H1 (cell line): ENCODE measurements at regions not wholly inside any gene's neighbourhood (a gene's known extent, or its start where the extent isn't known, plus 50 kb on each side); places are given as distances from the start of the nearest gene placed in this dataset.

Experiments
- CTCF ChIA-PET: fragments of 300-600 bp; sonication (Branson Sonifier 250); formaldehyde crosslinking; loops from one replicate; lab custom pipeline; 2021; ENCODE audit not compliant: partially characterized antibody; lab: Charles Lee
- POLR2A ChIA-PET: fragments of 300-600 bp; sonication (Branson Sonifier 250); formaldehyde crosslinking; loops from one replicate; lab custom pipeline; 2021; ENCODE audit warnings: inconsistent platforms; ENCODE audit not compliant: partially characterized antibody; lab: Charles Lee
- DNase-seq, 2 experiments: peaks; one replicate each; pipeline versions ENCODE4 v3.0.0 to v3.0.0-alpha.2; 2010 to 2022; ENCODE audit warnings: low spot score in 2 of 2, low read depth in 1 of 2, mixed read lengths in 1 of 2
- FAIRE-seq: peaks from 2 replicates; lab custom pipeline; 2011; peaks lifted over from hg19 to GRCh38; lab: Jason Lieb, UNC
- H2AFZ ChIP-seq: 2 replicates; pipeline ENCODE4 v1.8.1; 2012; ENCODE audit warnings: low read length, inconsistent platforms
- H2AK5ac ChIP-seq: 2 replicates; pipeline ENCODE4 v1.6.1; 2013; ENCODE audit warnings: low read depth, low read length
- H2BK120ac ChIP-seq: replicated peaks from 2 replicates; pipeline ENCODE3; 2013; ENCODE audit warnings: low read depth, low read length, inconsistent platforms
- H2BK12ac ChIP-seq: 2 replicates; pipeline ENCODE4 v1.6.1; 2013; ENCODE audit warnings: low read depth, low read length
- H2BK15ac ChIP-seq: 2 replicates; pipeline ENCODE4 v1.6.1; 2013; ENCODE audit warnings: low read length
- H2BK20ac ChIP-seq: 2 replicates; pipeline ENCODE4 v1.6.1; 2013; ENCODE audit warnings: low read length
- H2BK5ac ChIP-seq: 2 replicates; pipeline ENCODE4 v1.6.1; 2013; ENCODE audit warnings: low read depth, low read length
- H3K14ac ChIP-seq: 2 replicates; pipeline ENCODE4 v1.6.1; 2013; ENCODE audit warnings: inconsistent platforms; ENCODE audit not compliant: insufficient read length
- H3K18ac ChIP-seq: 2 replicates; pipeline ENCODE4 v1.6.1; 2013; ENCODE audit warnings: low read length; ENCODE audit errors: extremely low read depth
- H3K23ac ChIP-seq: 2 replicates; pipeline ENCODE4 v1.6.1; 2013; ENCODE audit warnings: inconsistent platforms; ENCODE audit not compliant: insufficient read length
- H3K23me2 ChIP-seq: 2 replicates; pipeline ENCODE4 v1.6.1; 2013; ENCODE audit warnings: low read depth, low read length
- H3K27ac ChIP-seq: 2 replicates; pipeline ENCODE4 v1.6.1; 2011; ENCODE audit warnings: low read depth, low read length, inconsistent platforms
- H3K27me3 ChIP-seq, 4 experiments: replicated peaks in 1 of 4; 1 replicate in 1 of 4; 2 replicates in 3 of 4; pipeline versions ENCODE4 v1.6.1 to v1.8.1; 2011 to 2013; ENCODE audit warnings: low read length in 3 of 4, mild to moderate bottlenecking in 3 of 4, inconsistent platforms in 2 of 4, mixed read lengths in 2 of 4, moderate library complexity in 1 of 4; ENCODE audit not compliant: control insufficient read depth in 3 of 4, insufficient read depth in 3 of 4; ENCODE audit errors: extremely low read depth in 1 of 4
- H3K36me3 ChIP-seq, 4 experiments: 2 replicates each; pipeline versions ENCODE4 v1.6.1 to v1.8.1; 2011 to 2013; ENCODE audit warnings: mild to moderate bottlenecking in 4 of 4, low read length in 3 of 4, moderate library complexity in 2 of 4, control low read depth in 1 of 4, inconsistent platforms in 1 of 4; ENCODE audit not compliant: insufficient read depth in 4 of 4, control insufficient read depth in 2 of 4
- H3K4ac ChIP-seq: replicated peaks from 2 replicates; pipeline ENCODE3; 2013; ENCODE audit warnings: low read length, low read depth, mixed read lengths, inconsistent platforms; ENCODE audit not compliant: insufficient read length
- H3K4me1 ChIP-seq, 4 experiments: replicated peaks in 1 of 4; 1 replicate in 1 of 4; 2 replicates in 3 of 4; pipeline versions ENCODE4 v1.6.1 to v1.8.1; 2011 to 2013; ENCODE audit warnings: low read length in 3 of 4, inconsistent platforms in 2 of 4, mixed read lengths in 1 of 4; ENCODE audit not compliant: insufficient read depth in 4 of 4, control insufficient read depth in 3 of 4
- H3K4me2 ChIP-seq, 2 experiments: 2 replicates each; pipeline versions ENCODE4 v1.6.1 to v1.8.1; 2011 to 2013; ENCODE audit warnings: low read depth in 2 of 2, low read length in 2 of 2, control low read depth in 1 of 2, inconsistent platforms in 1 of 2, mild to moderate bottlenecking in 1 of 2; ENCODE audit not compliant: insufficient read depth in 1 of 2
- H3K4me3 ChIP-seq, 4 experiments: fragments of 200-600, 300-600 bp in 1 of 4; sonication (generic), shearing (Covaris generic), sonication (Bioruptor Twin) in 1 of 4; 2 replicates each; pipeline versions ENCODE4 v1.5.1 to v1.8.1; 2011 to 2016; ENCODE audit warnings: low read length in 4 of 4, low read depth in 3 of 4, control low read depth in 2 of 4, inconsistent platforms in 2 of 4, mild to moderate bottlenecking in 2 of 4, mixed read lengths in 1 of 4, moderate library complexity in 1 of 4; ENCODE audit not compliant: insufficient read depth in 2 of 4; ENCODE audit errors: extremely low read depth in 1 of 4
- H3K56ac ChIP-seq: replicated peaks from 2 replicates; pipeline ENCODE3; 2013; ENCODE audit warnings: low read depth, mild to moderate bottlenecking, mixed read lengths, low read length, inconsistent platforms; ENCODE audit not compliant: insufficient read length
- H3K79me1 ChIP-seq: 2 replicates; pipeline ENCODE4 v1.6.1; 2013; ENCODE audit warnings: low read depth, low read length, control low read depth
- H3K79me2 ChIP-seq, 2 experiments: 2 replicates each; pipeline versions ENCODE4 v1.6.1 to v1.8.1; 2012 to 2013; ENCODE audit warnings: low read length in 2 of 2, mild to moderate bottlenecking in 2 of 2, inconsistent platforms in 1 of 2; ENCODE audit not compliant: insufficient read depth in 2 of 2, control insufficient read depth in 1 of 2
- H3K9ac ChIP-seq, 4 experiments: replicated peaks in 1 of 4; 1 replicate in 1 of 4; 2 replicates in 3 of 4; pipeline versions ENCODE4 v1.6.1 to v1.8.1; 2011 to 2013; ENCODE audit warnings: low read depth in 3 of 4, low read length in 3 of 4, control low read depth in 2 of 4, mild to moderate bottlenecking in 2 of 4, moderate library complexity in 2 of 4, inconsistent platforms in 1 of 4; ENCODE audit errors: extremely low read depth in 1 of 4
- H3K9me3 ChIP-seq, 2 experiments: 2 replicates each; pipeline versions ENCODE4 v1.6.1 to v1.8.1; 2012 to 2013; ENCODE audit warnings: mild to moderate bottlenecking in 2 of 2, moderate library complexity in 2 of 2, control low read depth in 1 of 2, inconsistent platforms in 1 of 2, low read depth in 1 of 2, low read length in 1 of 2, mixed read lengths in 1 of 2; ENCODE audit not compliant: insufficient read depth in 2 of 2
- H4K20me1 ChIP-seq, 2 experiments: replicated peaks in 1 of 2; 2 replicates each; pipeline versions ENCODE3 to v1.8.1; 2011 to 2013; ENCODE audit warnings: inconsistent platforms in 2 of 2, low read length in 2 of 2, mild to moderate bottlenecking in 1 of 2; ENCODE audit not compliant: insufficient read depth in 2 of 2, control insufficient read depth in 1 of 2
- H4K5ac ChIP-seq: 2 replicates; pipeline ENCODE4 v1.6.1; 2013; ENCODE audit warnings: low read length, low read depth, mixed read lengths, inconsistent platforms; ENCODE audit not compliant: insufficient read length
- H4K8ac ChIP-seq: 2 replicates; pipeline ENCODE4 v1.8.0; 2013; ENCODE audit warnings: mild to moderate bottlenecking, moderate library complexity, low read length, inconsistent platforms; ENCODE audit not compliant: insufficient read depth; ENCODE audit errors: extremely low read depth
- H4K91ac ChIP-seq: replicated peaks from 2 replicates; pipeline ENCODE3; 2013; ENCODE audit warnings: low read length, mixed read lengths, inconsistent platforms; ENCODE audit not compliant: insufficient read length
- ASH2L ChIP-seq: fragments of 200-600, 300-600 bp; sonication (generic); IDR thresholded peaks from one replicate; pipeline ENCODE4 v1.7.1; 2017; ENCODE audit warnings: low read length
- CBX8 ChIP-seq: fragments of 300-800, 300-1000 bp; sonication (generic); IDR thresholded peaks from 2 replicates; pipeline ENCODE4 v1.7.1; 2016; ENCODE audit warnings: low read depth, low read length, borderline replicate concordance
- CHD1 ChIP-seq: IDR thresholded peaks from 2 replicates; pipeline ENCODE4 v1.6.1; 2012; ENCODE audit warnings: low read depth, low read length, improper control_type of control experiment
- HDAC2 ChIP-seq, 2 experiments: fragments of 300-600 bp in 1 of 2; sonication (generic) in 1 of 2; IDR thresholded peaks; 2 replicates each; pipeline ENCODE4 v1.6.1; 2011 to 2012; ENCODE audit warnings: low read depth in 2 of 2, low read length in 2 of 2, mild to moderate bottlenecking in 2 of 2, moderate library complexity in 2 of 2, borderline replicate concordance in 1 of 2, inconsistent platforms in 1 of 2
- JUN ChIP-seq: IDR thresholded peaks from 2 replicates; pipeline ENCODE4 v1.6.1; 2011; ENCODE audit warnings: low read depth, mild to moderate bottlenecking, improper control_type of control experiment, low read length
- JUND ChIP-seq: IDR thresholded peaks from 2 replicates; pipeline ENCODE4 v1.6.1; 2011; ENCODE audit warnings: mild to moderate bottlenecking, improper control_type of control experiment, low read length
- MAFK ChIP-seq: IDR thresholded peaks from 2 replicates; pipeline ENCODE4 v1.6.1; 2012; ENCODE audit warnings: low read depth, mild to moderate bottlenecking, improper control_type of control experiment, low read length
- MAX ChIP-seq: IDR thresholded peaks from 2 replicates; pipeline ENCODE4 v1.6.1; 2012; ENCODE audit warnings: inconsistent platforms
- NRF1 ChIP-seq: IDR thresholded peaks from 2 replicates; pipeline ENCODE4 v1.6.1; 2011; ENCODE audit warnings: mild to moderate bottlenecking, low read depth, low read length, improper control_type of control experiment
- RXRA ChIP-seq: IDR thresholded peaks from 2 replicates; pipeline ENCODE4 v1.6.1; 2011; ENCODE audit warnings: low read depth, mild to moderate bottlenecking, low read length, moderate library complexity; ENCODE audit not compliant: insufficient read depth
- SIX5 ChIP-seq: IDR thresholded peaks from 2 replicates; pipeline ENCODE4 v1.6.1; 2011; ENCODE audit warnings: mild to moderate bottlenecking, low read depth, low read length
- SUZ12 ChIP-seq: fragments of 200-600 bp; sonication (generic); IDR thresholded peaks from 2 replicates; pipeline ENCODE4 v1.6.1; 2012; ENCODE audit warnings: mild to moderate bottlenecking, inconsistent platforms, low read length, moderate library complexity, mixed read lengths
- TAF1 ChIP-seq: IDR thresholded peaks from 2 replicates; pipeline ENCODE4 v1.6.1; 2011; ENCODE audit warnings: mild to moderate bottlenecking, low read depth, low read length
- WGBS, 2 experiments: shearing (Covaris generic) in 1 of 2; methylation state at CpG; one replicate each; pipeline versions ENCODE4 v1.1.6 to v1.1.7; 2013 to 2015; ENCODE audit warnings: low lambda C conversion rate in 2 of 2, mixed read lengths in 2 of 2, inconsistent platforms in 1 of 2, low coverage in 1 of 2, missing lambda C conversion rate in 1 of 2; ENCODE audit not compliant: insufficient replicate concordance in 2 of 2, insufficient coverage in 1 of 2, insufficient read length in 1 of 2; ENCODE audit errors: extremely low coverage in 1 of 2, missing lambda C conversion rate in 1 of 2; 5-methylcytosine and 5-hydroxymethylcytosine counted together
- TF ChIP-seq, protein P1 (sequence below): IDR thresholded peaks from 2 replicates; pipeline ENCODE4 v1.6.1; 2012; ENCODE audit warnings: low read length, inconsistent platforms

DNA sequence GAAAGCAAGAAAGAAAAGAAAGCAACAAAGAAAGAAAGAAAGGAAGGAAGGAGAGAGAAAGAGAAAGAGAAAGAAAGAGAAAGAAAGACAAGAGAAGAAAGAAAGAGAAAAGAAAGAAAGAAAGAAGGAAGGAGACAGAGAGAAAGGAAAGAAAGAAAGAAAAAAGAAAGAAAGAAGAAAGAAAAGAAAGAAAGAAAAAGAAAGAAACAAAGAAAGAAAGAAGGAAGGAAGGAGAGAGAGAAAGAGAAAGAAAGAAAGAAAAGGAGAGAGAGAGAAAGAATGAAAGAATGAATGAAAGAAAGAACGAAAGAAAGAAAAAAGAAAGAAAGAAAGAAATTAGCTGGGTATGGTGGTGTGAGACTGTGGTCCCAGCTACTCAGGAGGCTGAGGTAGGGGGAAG, 400.1 kb upstream of the MDGA2 start:
- H3K27ac ChIP-seq, result no peak overlapping the region
- ChIA-PET POLR2A (no interaction called here), CTCF (interaction anchor here (1.1 kb wide), 1 partner anchor 11 kb away, joined by 3 read pairs; no protein-coding TSS in a partner anchor)
- H3K27me3 ChIP-seq, result no peaks in the 10 kb centered on the region
- no peak for DNase-seq
- no peak overlapping the region for H4K91ac ChIP-seq
- no peak overlapping the region for H2BK120ac ChIP-seq
- H2AFZ ChIP-seq, result no peak overlapping the region
- H3K4me2 ChIP-seq, result no peak overlapping the region
- H3K56ac ChIP-seq, result no peak overlapping the region
- 89 to 100% methylated on average over 1 of the region's 1 CpG for WGBS, 2 experiments
- H3K79me2 ChIP-seq, result no peaks in the 10 kb centered on the region
- FAIRE-seq, result no peak
- H4K5ac ChIP-seq, result no peak overlapping the region
- no peak overlapping the region for H2AK5ac ChIP-seq
- no peaks in the 10 kb centered on the region for H3K79me1 ChIP-seq
- H3K9ac ChIP-seq, result no peak overlapping the region
- H4K20me1 ChIP-seq, result no peaks in the 10 kb centered on the region
- H3K4me1 ChIP-seq, result peaks cover 0 to 2% (median 1%) of the 10 kb centered on the region in 4 experiments; a peak in 1 of 7 replicates
- H3K23me2 ChIP-seq, result no peaks in the 10 kb centered on the region
- no peaks in the 10 kb centered on the region for H3K36me3 ChIP-seq
- H3K9me3 ChIP-seq, result no peaks in the 10 kb centered on the region
- no peak overlapping the region for H3K18ac ChIP-seq
- no peak overlapping the region for H4K8ac ChIP-seq
- H3K14ac ChIP-seq, result no peak overlapping the region
- no peak overlapping the region for H2BK20ac ChIP-seq
- no peak overlapping the region for H3K23ac ChIP-seq
- no peak overlapping the region for H2BK15ac ChIP-seq
- H3K4me3 ChIP-seq, result no peak overlapping the region
- no peak overlapping the region for H3K4ac ChIP-seq
- no peak overlapping the region for H2BK12ac ChIP-seq
- no peak overlapping the region for H2BK5ac ChIP-seq
- TF ChIP-seq MAFK (no peak), ASH2L (no peak), RXRA (no peak), CHD1 (no peak), CBX8 (no peak), JUN (no peak), SUZ12 (no peak), NRF1 (no peak), JUND (no peak), TAF1 (no peak), HDAC2 (IDR thresholded peaks at IDR 0.05; ENCODE audit: borderline replicate concordance in 1 of 2, low read depth in 2 of 2, low read length in 2 of 2) (no peak), SIX5 (no peak), MAX (no peak)
- TF ChIP-seq, protein P1, sequence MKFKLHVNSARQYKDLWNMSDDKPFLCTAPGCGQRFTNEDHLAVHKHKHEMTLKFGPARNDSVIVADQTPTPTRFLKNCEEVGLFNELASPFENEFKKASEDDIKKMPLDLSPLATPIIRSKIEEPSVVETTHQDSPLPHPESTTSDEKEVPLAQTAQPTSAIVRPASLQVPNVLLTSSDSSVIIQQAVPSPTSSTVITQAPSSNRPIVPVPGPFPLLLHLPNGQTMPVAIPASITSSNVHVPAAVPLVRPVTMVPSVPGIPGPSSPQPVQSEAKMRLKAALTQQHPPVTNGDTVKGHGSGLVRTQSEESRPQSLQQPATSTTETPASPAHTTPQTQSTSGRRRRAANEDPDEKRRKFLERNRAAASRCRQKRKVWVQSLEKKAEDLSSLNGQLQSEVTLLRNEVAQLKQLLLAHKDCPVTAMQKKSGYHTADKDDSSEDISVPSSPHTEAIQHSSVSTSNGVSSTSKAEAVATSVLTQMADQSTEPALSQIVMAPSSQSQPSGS, result no peak
